HK-2 (cell line): ENCODE measurements at regions not wholly inside any gene's neighbourhood (a gene's known extent, or its start where the extent isn't known, plus 50 kb on each side); places are given as distances from the start of the nearest gene placed in this dataset.

Experiments
- DNase-seq: peaks from one replicate; pipeline ENCODE4 v3.0.0-alpha.2; 2018; ENCODE audit not compliant: unreplicated experiment

DNA sequence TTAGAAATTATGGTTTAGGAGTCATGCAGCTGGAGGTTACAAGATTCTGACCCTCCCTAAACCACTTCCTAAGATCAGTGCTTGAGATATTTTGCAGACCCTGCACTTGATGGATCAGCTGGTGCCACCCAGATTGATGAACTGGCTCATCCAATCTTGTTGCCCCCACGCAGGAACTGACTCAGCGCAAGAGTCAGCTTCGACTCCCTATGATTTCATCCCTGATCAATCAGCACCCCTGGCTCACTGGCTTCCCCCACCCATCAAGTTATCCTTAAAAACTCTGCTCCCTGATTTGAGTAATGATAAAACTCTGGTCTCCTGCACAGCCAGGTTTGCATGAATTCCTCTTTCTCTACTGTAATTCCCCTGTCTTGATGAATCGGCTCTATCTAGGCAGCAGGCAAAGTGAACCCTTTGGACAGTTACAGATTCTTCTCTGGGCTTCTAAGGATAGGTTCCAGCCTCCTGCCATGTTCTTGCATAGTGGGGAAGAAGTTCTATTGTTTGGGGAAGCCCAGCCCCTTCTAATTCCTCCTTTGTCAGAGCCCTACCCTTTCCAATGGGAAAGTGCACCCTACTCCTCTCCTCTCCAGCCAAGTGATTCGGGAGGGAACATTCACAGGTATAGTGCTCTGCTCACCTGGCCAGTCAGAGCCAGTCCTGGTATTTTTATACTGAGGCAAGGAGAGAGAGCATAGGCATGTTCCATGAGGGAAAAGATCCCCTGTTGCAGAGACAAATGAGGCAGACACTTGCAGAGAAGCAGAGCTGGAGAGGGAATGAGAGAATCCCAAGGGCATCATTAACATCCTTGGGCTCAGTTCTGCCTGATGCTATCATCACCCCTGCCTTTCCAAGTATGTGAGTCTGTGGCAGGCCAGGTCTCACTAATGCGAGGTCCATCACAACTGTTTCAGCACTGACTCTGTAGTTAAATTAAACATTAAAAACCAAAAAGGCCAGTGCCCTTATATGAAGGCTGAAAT lies 224.4 kb upstream of the GALNT17 start:
- DNase-seq: no peak

DNA sequence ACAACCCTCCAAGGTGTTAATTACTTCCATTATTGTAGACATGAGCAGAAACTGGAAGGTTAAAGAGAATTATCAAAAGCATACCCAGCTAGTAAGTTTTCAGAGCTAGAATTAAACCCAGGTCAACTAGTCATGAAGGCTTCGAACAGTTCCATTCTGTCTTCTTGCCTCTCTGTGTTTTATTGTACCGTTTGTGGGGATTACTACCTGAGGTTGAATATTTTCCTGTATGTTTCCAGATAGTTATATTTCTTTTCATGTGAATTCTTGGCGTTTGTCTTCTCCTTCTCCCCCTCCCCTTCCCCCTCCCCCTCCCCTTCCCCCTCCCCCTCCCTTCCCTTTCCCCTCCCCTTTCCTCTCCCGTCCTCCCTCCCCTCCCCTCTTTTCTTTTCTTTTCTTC lies 218.0 kb upstream of the GALNT17 start:
- no peak for DNase-seq

DNA sequence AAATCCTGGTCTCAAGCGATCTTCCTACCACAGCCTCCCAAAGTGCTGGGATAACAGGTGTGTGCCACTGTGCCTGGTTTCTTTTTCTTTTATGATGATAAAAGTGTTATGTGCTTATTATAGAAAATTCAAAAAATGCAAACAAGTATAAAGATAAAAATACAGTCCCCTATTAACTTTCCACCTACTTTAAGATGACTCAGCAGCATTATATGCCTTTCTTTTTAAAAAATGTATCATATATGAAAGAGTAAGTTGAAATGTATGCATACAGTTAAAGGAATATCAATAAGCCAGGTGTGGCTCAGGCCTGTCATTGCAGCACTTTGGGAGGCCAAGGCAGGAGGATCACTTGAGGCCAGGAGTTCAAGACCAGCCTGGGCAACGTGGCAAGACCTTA lies 216.9 kb upstream of the GALNT17 start:
- no peak for DNase-seq

DNA sequence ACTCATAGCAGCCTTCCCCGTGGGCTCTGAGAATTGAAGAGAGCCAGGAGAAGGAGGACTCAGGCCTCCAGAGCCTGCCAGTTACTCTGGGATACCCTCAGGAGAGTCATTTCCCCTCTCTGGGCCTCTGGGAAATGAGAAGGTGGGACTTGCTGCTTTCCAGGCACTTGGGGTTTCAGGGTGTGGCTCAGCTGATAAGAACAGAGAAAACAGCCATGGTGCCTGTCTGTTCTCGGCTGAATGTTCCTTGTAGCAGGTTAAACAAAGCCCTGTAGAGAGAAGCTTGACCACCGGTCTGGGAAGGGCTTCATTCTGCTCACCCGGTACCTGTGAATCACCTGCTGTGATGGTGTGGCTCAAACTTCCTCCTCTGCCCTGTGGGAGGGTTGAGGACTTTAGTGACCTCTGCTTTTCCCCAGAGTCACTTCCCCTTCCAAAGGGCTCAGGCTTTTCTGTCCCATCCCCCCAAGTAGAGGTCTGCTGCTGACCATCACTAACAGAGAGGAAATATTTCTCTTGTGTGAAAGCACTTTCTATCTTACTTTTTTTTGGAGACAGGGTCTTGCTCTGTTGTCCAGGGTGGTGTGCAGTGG lies 212.4 kb upstream of the GALNT17 start:
- no peak for DNase-seq

DNA sequence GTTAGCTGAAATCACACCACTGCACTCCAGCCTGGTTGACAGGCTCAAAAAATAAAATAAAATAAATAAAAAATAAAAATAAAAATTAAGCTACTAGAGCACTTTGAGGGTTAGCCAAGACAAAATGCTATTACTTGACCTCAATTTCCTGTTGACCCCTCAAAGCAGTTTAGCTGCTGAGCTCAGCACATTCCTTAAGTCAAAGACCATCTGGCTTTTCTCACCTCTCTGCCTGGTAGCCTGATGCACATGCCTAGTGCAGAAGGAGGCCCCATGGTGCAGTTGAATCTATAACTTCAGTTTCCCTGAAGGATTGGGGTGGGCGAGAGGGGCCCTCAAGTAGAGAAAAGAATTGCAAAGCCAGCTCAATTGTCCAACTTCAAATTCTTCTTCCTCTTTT lies 211.1 kb upstream of the GALNT17 start:
- DNase-seq: no peak

DNA sequence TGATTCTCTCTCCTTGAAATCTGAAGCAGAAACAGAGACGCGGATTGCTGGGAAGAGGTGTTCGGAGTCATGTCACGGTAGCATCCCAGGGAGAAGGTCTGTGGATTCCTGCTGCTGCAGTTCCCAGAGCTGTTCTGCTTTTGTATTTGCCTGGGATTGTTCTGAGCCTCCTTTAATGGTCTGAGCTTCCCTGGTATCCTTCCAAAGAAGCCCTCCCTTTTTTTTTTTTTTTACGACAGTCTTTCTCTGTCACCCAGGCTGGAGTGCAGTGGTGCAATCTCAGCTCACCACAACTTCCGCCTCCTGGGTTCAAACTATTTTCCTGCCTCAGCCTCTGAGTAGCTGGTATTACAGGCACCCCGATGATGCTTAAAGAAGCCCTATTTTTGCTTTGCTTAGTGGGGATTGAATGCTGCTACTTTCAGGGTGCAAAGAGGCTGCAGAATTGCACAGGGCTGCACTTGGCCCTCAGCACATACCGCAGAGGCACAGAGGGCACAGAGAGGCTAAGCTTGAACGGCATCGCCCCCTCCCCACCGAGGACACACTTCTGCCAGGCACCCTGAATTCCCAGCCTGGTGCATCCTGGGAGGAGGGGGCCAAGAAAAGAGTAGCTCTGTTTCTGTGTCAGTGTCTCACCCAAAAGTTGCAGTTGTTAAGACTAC lies 208.6 kb upstream of the GALNT17 start:
- no peak for DNase-seq

DNA sequence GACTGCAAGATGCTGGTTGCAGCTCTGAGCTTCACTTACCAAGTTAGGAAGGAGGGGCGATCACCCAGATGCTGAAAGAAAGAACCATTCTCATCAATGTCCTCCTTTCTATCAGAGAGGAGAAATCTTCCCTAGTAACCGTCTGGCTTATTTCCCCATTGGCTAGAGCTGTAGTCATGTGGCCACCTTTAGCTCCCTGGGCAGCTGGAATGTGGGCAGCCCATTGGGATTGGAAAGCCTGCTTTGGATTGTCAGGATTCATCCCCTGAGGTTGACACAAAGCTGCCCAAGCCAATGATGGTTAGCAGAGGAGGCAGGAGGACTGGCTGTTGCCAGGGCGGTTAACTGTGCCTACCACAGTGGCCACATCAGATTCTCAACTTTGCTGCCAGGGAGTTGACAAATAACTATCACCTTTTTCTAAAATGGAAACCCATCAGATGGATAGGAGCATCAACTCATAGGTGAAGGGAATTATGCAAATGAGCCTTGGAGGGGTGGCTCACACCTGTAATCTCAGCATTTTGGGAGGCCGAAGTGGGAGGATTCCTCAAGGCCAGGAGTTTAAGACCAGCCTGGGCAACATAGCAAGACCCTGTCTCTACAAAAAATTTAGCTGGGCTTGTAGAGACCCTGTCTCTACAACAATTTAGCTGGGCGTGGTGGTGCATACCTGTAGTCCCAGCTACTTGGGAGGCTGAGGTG lies 206.4 kb upstream of the GALNT17 start:
- no peak for DNase-seq

DNA sequence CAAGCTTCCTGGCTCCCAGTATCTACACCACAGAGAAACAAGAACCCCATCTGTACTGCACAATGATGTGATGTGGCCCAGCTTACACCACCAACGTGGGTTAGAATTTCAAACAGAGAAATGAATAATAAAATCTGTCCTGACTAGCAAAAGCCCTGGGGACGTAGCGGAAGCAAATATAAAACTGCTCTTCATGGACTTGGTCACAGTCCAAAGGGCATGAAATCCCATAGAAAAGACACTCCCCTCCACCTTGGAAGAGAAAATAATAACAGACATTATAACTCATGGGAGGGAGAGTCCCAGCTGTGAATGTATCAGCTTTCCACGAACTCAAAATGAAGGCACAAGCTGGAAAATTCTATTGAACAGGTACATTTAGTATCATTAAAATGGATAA lies 205.3 kb upstream of the GALNT17 start:
- no peak for DNase-seq

DNA sequence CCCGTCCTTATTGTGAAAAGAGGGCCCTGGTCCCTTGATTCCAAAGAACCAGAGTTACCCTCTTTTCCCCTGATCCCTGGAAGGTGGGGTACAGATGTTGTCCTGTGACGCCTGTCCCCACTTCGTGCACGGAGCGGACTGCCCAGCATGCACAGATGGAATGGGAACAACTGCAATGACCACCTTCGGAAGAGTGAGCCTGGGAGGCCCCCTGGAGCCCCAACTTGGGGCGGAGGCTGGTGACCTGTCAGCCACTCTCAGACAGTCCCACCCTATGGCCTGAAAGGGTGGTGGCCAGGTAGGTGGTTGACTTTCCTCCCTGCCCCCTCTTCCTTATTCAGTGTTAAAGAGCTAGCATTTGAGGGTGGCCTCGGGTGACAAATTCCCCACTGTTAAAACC lies 196.6 kb upstream of the GALNT17 start:
- DNase-seq: no peak

DNA sequence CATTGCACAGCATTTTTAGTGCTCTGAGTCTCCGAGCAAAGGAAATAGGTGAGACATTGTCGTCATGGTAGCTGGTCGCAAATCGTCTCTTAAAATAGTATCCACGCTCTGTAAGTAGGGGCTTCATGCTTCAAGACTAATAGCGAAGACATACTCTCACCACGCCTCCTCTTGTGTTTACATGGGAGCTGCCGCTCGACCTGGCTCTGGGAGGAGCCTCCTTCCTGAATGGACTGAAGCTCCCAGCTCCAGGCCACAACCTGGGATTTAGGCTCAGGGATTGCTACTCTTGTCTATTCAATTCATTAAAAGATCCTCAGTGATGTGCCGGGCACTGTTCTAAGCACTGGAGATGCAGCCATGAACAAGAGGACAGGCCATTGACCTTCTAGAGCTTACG lies 196.1 kb upstream of the GALNT17 start:
- DNase-seq: no peak

DNA sequence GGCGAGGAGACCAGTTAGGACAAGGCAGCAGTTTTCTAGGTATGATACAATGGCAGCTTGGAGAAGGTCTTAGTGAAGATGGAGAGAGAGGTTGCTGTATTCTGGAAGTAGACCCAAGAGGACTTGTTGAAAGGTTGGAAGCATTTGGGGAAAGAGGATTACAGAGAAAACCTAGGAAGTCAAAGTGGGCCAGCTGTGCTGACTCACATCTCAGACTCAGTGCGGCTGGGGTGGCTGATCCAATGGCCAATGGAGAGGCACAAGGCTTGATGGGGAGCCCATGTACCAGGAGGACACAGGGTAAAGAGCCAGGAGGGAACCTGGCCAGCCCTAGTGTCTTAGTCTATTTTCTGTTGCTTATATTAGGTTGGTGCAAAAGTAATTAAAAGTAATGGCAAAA lies 194.5 kb upstream of the GALNT17 start:
- no peak for DNase-seq

DNA sequence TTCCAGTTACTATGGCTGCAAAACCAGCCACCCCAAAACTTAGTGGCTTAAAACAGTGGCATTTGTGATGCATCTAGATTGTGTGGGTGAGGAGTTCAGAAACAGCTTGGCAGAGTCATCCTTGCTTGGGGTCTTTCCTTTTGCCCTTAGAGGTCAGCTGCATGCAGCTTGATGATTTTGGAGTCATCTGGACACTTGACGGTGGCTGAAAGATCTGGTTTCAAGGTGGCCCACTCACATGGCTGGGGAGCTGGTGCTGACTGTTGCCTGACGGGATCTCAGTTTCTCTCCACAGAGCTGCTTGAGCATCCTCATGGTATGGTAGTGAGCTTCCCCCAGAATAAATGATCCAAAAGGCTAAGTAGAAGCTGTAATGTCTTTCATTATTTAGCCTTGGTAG lies 191.3 kb upstream of the GALNT17 start:
- no peak for DNase-seq

DNA sequence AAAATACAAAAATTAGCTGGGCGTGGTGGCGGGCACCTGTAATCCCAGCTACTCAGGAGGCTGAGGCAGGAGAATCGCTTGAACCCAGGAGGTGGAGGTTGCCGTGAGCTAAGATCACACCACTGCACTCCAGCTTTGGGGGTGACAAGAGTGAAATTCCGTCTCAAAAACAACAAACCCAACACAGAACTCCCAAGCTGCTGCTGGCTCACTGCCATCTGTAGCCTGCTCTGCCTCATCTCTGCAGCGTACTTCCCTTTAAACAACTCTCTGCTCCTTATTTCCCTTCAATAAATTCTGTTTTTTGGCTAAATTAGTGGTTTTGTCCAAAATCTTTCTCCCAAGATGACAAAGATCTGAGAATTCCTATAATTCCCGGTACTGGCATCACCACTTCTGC lies 189.2 kb upstream of the GALNT17 start:
- DNase-seq: no peak

DNA sequence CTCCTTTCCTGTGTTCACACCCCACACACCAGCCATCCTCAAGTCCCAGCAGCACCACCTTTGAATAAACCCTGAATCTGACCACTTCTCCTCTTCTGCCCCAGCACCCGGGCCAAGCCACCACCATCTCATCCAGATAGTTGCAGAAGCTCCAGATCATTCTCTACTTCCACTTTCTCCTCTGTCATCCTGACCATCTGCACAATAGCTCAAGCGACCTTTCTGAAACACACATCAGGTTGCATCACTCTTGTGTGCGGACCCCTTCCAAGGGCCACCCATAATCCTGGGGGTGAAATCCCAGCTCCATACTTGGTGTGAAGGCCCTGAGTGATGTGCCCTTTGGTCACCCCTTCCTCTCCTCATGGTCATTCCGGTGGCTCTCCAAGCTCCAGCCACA lies 187.4 kb upstream of the GALNT17 start:
- no peak for DNase-seq

DNA sequence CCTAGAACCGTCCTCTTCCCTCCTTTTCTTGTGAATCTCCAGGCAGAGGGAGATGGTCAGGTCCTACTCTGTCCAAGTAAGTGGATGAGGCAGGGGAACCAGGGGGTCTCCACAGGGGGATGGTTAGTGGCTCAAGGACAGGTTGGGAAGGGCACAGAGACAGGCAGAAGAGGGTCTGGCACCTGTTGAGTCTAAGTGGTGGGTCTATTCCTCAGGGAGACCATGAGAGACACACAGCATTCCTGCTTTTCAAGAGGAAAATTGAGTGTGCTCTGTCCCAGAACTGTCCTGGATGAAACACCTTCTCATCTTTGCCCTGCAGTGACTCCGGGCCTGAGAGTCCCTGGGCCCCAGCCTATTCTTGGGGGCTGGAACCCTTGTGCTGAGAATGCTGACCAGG lies 184.8 kb upstream of the GALNT17 start:
- no peak for DNase-seq

DNA sequence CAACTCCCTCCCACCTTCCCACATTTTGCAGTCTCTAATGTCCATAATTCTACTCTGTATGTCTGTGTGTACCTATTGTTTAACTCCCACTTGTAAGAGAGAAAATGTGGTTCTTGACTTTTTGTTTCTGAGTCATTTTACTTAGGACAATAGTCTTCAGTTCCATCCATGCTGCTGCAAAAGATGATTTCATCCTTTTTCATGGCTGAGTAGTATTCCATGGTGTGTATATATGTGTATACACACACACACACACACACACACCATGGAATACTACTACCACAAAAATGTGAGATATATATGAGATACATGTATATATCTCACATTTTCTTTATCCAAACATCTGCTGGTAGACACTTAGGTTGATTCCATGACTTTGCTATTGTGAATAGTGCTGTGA lies 182.1 kb upstream of the GALNT17 start:
- no peak for DNase-seq

DNA sequence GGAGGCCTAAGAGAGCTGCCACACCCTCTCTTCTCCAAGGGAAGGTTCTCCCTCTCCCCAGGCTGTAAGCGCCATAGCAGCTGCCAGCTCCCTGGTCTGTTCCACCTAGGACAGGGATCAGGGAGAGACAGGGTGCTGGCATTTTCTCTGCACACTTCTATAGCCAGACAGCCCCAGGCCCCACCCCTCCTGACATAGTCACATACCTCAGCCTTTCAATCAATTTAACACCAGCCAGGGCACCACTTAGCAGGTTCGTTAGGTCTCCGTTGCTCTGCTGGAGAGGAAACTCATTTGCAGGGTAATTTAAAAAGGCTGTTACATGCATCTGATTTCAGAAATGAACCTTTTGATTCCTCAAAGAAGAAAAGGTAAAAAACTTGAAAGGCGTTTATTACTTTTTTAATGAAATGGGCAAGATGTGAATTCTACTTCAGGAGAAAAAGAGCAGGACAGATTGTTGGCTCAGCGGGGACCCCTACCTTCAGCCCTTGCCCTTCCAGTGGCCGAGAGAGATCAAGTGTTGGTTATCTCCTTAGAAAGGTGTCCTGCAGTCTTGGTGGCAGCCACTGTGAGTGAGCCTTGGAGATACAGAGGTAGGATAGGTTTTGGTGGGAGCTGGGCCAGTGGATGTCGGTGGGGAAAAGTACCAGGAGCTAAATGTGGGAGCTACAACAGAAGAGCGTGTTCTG lies 180.5 kb upstream of the GALNT17 start:
- no peak for DNase-seq

DNA sequence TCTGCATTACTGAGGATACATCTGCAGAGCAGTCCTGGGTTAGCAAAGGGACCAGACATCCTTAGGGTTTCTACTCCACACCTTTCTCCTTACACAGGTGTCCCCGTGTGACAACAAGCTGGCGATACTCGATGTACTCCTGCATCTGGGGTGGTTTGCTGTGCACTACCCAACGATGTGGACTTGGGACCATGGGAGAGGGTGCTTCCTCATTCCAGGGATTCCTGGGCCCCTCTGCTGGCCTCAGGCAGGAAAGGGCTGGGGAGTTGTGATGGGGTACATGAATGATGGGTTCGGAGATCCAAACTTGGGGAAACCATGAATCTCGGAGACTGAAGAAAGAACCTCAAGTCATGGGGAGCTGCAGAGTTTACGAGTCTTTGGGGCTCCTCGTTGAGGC lies 179.6 kb upstream of the GALNT17 start:
- DNase-seq: no peak

DNA sequence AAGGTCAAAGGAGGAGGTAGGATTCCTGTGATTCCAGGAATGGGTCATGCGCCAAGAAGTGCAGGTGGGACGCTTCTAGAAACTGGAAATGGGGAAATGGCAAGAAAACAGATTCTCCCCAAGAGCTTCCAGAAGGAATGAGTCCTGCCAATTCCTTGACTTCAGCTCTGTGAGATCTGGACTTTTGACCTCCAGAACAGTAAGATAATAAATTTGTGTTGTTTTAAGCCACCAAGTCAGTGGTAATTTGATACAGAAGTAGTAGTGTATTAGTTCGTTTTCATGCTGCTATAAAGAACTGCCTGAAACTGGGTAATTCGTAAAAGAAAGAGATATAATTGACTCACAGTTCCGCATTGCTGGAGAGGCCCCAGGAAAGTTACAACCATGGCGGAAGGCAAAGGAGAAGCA lies 178.6 kb upstream of the GALNT17 start:
- no peak for DNase-seq

DNA sequence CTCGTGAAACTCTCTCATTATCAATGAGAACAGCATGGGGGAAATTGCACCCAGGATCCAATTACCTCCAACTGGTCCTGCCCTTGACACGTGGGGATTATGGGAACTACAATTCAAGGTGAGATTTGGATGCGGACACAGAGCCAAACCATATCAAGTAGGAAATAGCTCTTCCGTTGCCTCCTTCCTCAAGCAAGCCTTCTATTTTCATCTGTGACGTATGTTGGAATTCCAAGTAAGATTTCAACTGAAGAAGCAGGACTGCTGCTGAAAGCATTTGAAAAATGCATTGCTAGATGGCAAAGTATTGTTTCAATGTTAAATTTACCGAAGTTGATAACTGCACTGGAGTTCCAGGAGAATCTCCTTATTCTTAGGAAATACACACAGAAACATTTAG lies 178.1 kb upstream of the GALNT17 start:
- DNase-seq: no peak

DNA sequence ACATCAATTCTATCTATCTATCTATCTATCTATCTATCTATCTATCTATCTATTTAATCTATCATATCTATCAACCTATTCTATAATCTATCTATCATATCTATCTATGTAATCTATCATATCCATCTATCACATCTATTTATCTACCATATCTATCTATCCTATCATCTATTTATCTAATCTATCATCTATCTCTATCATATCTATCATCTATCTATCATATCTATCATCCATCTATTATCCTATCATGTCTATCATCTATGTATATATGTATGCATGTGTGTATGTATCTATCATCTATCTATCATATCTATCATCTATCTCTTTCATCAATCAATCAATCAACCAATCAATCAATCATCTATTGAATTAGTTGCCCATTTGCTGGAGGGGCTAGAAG lies 159.3 kb upstream of the GALNT17 start:
- no peak for DNase-seq

DNA sequence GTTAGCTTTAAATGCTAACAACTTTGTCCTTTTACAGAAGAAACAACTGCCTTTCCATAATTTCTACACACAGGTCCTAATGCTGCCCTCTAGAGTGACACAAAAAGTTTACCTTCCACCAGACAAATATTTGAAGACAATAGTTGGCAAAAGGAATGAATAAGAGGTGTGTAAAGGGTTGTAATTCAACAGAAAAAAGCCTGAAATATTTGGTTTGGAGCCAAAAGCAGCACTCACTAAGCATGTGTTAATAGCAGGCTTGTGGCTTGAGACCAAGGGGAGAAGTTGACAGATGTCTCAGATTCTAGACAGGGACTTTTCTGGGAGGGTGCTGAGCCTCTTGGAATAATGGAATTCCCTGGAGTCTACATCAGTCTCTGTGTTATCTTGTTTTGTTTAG lies 156.2 kb upstream of the GALNT17 start:
- DNase-seq: no peak
